Breast epithelium (tissue), 4 donors: ENCODE measurements at regions not wholly inside any gene's neighbourhood (a gene's known extent, or its start where the extent isn't known, plus 50 kb on each side); places are given as distances from the start of the nearest gene placed in this dataset.

Experiments used
- DNase-seq, 2 donors: peaks; one replicate each; pipeline ENCODE4 v3.0.0-alpha.2; 2019; ENCODE audit warnings: low spot score in 2 of 2
- H3K27ac ChIP-seq, 2 donors: fragments of 200-600 bp; sonication (generic) in 1 of 2; one replicate each; pipeline ENCODE4 v1.5.1; 2016 to 2019; ENCODE audit warnings: mild to moderate bottlenecking in 1 of 2
- H3K27me3 ChIP-seq, 2 donors: fragments of 200-600 bp; sonication (generic) in 1 of 2; one replicate each; pipeline versions ENCODE4 v1.5.1 to v1.6.0; 2017 to 2019; ENCODE audit warnings: control low read depth in 1 of 2, mild to moderate bottlenecking in 1 of 2
- H3K36me3 ChIP-seq: fragments of 200-600 bp; one replicate; pipeline ENCODE4 v1.5.1; 2019
- H3K4me1 ChIP-seq, 2 donors: fragments of 200-600 bp; sonication (generic); one replicate each; pipeline ENCODE4 v1.5.1; 2016 to 2019; ENCODE audit warnings: control low read depth in 1 of 2
- H3K4me3 ChIP-seq, 3 donors: fragments of 200-600 bp; sonication (generic); 1 replicate in 2 of 3; 2 replicates in 1 of 3; pipeline ENCODE4 v1.5.1; 2016 to 2019; ENCODE audit warnings: mild to moderate bottlenecking in 3 of 3, moderate library complexity in 2 of 3
- H3K9me3 ChIP-seq, 2 donors: fragments of 200-600 bp; sonication (generic) in 1 of 2; one replicate each; pipeline ENCODE4 v1.5.1; 2016 to 2019; ENCODE audit warnings: control low read depth in 1 of 2
- POLR2A ChIP-seq: fragments of 450-650 bp; IDR thresholded peaks from one replicate; pipeline ENCODE4 v1.6.1; 2016; ENCODE audit warnings: antibody characterized with exemption, mild to moderate bottlenecking, moderate library complexity
- POLR2AphosphoS5 ChIP-seq, 3 donors: sonication (generic); formaldehyde crosslinking; IDR thresholded peaks; one replicate each; pipeline ENCODE4 v1.6.1; 2017; ENCODE audit warnings: antibody characterized with exemption in 3 of 3
- intact Hi-C: fragments of 100-400 bp; cut with DNase I; formaldehyde crosslinking; loops from one replicate; pipeline ENCODE4 v1.15.1; 2023; ENCODE audit warnings: low total_unique reads
- TF ChIP-seq, protein P1 (sequence below), 3 donors: fragments of 450-650 bp; IDR thresholded peaks; one replicate each; pipeline ENCODE4 v1.5.1; 2016 to 2017; ENCODE audit warnings: antibody characterized with exemption in 3 of 3, mild to moderate bottlenecking in 3 of 3, moderate library complexity in 3 of 3

DNA sequence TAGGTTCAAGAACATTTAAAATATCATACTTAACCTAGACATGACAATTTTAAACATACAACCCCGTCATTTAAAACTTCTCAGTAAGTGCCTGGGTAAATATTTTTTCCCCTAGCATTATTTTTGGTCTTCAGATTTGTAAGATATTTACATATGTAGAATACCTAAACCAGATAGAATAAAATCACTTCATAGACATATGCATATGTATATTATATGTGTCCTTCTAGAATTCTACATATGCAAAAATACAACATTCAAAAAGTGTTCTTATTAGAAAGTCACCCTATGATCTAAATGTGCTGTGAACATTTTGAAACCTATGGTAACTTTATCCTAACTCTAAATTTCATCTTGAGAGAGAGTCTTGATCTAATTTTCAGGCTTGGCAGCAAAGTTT lies 1467.0 kb upstream of the B3GALT2 start:
- H3K27me3 ChIP-seq: no peaks in the 10 kb centered on the region
- TF ChIP-seq POLR2AphosphoS5 (IDR thresholded peaks at IDR 0.05) (no peak), POLR2A (no peak)
- TF ChIP-seq, protein P1, sequence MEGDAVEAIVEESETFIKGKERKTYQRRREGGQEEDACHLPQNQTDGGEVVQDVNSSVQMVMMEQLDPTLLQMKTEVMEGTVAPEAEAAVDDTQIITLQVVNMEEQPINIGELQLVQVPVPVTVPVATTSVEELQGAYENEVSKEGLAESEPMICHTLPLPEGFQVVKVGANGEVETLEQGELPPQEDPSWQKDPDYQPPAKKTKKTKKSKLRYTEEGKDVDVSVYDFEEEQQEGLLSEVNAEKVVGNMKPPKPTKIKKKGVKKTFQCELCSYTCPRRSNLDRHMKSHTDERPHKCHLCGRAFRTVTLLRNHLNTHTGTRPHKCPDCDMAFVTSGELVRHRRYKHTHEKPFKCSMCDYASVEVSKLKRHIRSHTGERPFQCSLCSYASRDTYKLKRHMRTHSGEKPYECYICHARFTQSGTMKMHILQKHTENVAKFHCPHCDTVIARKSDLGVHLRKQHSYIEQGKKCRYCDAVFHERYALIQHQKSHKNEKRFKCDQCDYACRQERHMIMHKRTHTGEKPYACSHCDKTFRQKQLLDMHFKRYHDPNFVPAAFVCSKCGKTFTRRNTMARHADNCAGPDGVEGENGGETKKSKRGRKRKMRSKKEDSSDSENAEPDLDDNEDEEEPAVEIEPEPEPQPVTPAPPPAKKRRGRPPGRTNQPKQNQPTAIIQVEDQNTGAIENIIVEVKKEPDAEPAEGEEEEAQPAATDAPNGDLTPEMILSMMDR (IDR thresholded peaks at IDR 0.05): no peak
- no peaks in the 10 kb centered on the region for H3K36me3 ChIP-seq
- DNase-seq: no peak
- H3K4me1 ChIP-seq: no peaks in the 10 kb centered on the region
- no peak overlapping the region for H3K27ac ChIP-seq
- H3K9me3 ChIP-seq: no peaks in the 10 kb centered on the region
- intact Hi-C loops: no loop called here
- no peak overlapping the region for H3K4me3 ChIP-seq

DNA sequence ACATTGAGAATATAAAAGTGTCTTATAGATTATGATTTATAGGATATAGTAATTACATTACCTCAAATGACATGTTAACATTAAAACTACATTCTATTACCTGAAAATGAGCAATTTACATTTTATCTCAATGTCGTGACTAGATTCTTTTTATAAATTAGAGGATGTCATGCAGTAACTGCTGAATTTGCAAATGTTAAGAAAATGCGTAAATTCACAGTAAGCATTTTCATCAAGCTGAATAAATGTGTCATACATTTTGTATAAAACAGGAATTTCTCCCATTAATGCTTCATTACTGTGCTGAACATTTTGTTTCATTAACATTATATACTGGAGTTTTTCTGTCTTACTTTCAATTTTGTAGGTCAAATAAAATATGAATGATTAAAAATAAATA lies 1460.7 kb upstream of the B3GALT2 start:
- TF ChIP-seq, protein P1 (IDR thresholded peaks at IDR 0.05): no peak
- TF ChIP-seq POLR2AphosphoS5 (IDR thresholded peaks at IDR 0.05) (no peak), POLR2A (no peak)
- intact Hi-C loops: no loop called here

DNA sequence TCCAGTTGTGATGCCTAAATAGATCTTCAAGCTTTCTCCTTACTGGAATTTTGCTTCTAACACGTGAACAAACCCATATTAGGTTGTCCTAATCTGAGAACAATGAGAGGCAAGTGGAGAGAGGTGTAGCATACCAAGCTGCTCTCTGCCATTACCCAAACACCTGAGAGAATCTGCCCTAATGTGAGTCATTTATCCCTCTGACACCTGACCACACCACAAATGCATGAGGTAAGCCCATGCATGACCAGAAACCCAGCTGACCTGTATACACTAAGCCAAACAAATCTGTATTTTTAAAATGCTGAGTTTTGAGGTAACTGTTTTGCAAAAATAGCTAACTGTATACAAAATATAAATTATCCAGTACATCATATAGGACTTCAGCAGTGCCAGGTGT lies 1458.1 kb upstream of the B3GALT2 start:
- H3K9me3 ChIP-seq: no peaks in the 10 kb centered on the region
- H3K27ac ChIP-seq: no peak overlapping the region
- intact Hi-C loops: no loop called here
- no peak for DNase-seq
- TF ChIP-seq POLR2AphosphoS5 (IDR thresholded peaks at IDR 0.05) (no peak), POLR2A (no peak)
- TF ChIP-seq, protein P1 (IDR thresholded peaks at IDR 0.05): no peak
- H3K36me3 ChIP-seq: no peaks in the 10 kb centered on the region
- H3K27me3 ChIP-seq: no peaks in the 10 kb centered on the region
- H3K4me1 ChIP-seq: no peaks in the 10 kb centered on the region
- no peak overlapping the region for H3K4me3 ChIP-seq

More for the DNA sequence above, 1460.7 kb upstream of the B3GALT2 start:
- Histone ChIP-seq H3K27me3 (no peaks in the 10 kb centered on the region), H3K4me1 (no peaks in the 10 kb centered on the region), H3K9me3 (no peaks in the 10 kb centered on the region), H3K27ac (no peak overlapping the region), H3K4me3 (no peak overlapping the region), H3K36me3 (no peaks in the 10 kb centered on the region)
- no peak for DNase-seq

DNA sequence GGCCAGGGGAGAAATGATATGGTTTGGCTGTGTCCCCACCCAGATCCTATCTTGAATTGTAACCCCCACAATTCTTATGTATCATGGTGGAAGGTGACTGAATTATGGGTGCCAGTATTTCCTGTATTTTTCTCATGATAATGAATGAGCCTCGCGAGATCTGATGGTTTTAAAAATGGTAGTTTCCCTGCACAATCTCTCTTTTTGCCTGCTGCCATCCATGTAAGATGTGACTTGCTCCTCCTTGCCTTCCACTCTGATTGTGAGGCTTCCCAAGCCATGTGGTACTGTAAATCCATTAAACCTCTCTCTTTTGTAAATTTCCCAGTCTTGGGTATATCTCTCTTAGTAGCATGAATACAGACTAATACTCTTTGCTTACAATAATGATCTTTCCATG lies 1453.9 kb upstream of the B3GALT2 start:
- intact Hi-C loops: no loop called here
- no peak for TF ChIP-seq POLR2AphosphoS5 (IDR thresholded peaks at IDR 0.05)
- TF ChIP-seq POLR2A: no peak
- TF ChIP-seq, protein P1 (IDR thresholded peaks at IDR 0.05): no peak
- no peak for DNase-seq
- no peaks in the 10 kb centered on the region for H3K4me1 ChIP-seq
- no peaks in the 10 kb centered on the region for H3K9me3 ChIP-seq
- no peaks in the 10 kb centered on the region for H3K36me3 ChIP-seq
- no peaks in the 10 kb centered on the region for H3K27me3 ChIP-seq
- H3K27ac ChIP-seq: no peak overlapping the region
- no peak overlapping the region for H3K4me3 ChIP-seq

DNA sequence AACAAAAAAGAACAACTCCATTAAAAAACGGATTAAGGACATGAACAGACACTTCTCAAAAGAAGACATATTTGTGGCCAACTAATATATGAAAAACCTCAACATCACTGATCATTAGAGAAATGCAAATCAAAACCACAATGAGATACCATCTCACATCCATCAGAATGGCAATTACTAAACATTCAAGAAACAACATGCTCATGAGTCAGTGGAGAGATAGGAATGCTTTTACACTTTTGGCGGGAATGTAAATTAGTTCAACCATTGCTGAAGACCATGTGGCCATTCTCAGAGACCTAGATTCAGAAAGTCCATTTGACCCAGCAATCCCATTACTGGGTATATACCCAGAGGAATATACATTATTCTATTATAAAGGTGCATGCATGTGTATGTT lies 1442.6 kb upstream of the B3GALT2 start:
- no peaks in the 10 kb centered on the region for H3K27me3 ChIP-seq
- no peak for DNase-seq
- H3K4me1 ChIP-seq: no peaks in the 10 kb centered on the region
- intact Hi-C loops: no loop called here
- no peak overlapping the region for H3K27ac ChIP-seq
- TF ChIP-seq POLR2A: no peak
- no peak for TF ChIP-seq POLR2AphosphoS5 (IDR thresholded peaks at IDR 0.05)
- TF ChIP-seq, protein P1 (IDR thresholded peaks at IDR 0.05): no peak
- no peak overlapping the region for H3K4me3 ChIP-seq
- H3K9me3 ChIP-seq: peaks cover 0 to 11% of the 10 kb centered on the region in 2 donors
- no peaks in the 10 kb centered on the region for H3K36me3 ChIP-seq
